HG02610 (cell line): ENCODE measurements at regions not wholly inside any gene's neighbourhood (a gene's known extent, or its start where the extent isn't known, plus 50 kb on each side); places are given as distances from the start of the nearest gene placed in this dataset.

Source experiments
- ATAC-seq: cut with Tn5 transposase; IDR thresholded peaks from one replicate; pipeline ENCODE4 v1.9.1; 2021; ENCODE audit warnings: mild to moderate bottlenecking, moderate library complexity; ENCODE audit not compliant: unreplicated experiment

DNA sequence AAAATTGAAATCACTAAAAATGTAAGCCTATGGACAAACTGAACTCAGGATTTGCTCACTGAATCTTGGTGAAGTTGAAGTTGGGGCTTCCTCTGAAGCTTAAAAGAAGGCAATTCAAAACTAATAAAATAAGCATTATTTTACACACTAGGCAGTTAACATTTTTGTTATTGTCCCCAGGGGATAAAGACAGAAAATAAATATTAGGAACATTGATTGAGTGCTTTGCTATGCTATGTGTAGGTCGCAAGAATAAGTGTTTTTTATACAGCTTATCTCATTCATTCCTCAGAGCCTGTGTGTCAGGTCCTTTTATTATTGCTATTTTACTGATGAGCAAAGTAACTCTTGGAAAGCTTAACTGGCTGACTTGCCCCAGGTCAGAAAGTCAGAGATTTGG, 82.2 kb downstream of the ZNF608 start:
- no peak for ATAC-seq

DNA sequence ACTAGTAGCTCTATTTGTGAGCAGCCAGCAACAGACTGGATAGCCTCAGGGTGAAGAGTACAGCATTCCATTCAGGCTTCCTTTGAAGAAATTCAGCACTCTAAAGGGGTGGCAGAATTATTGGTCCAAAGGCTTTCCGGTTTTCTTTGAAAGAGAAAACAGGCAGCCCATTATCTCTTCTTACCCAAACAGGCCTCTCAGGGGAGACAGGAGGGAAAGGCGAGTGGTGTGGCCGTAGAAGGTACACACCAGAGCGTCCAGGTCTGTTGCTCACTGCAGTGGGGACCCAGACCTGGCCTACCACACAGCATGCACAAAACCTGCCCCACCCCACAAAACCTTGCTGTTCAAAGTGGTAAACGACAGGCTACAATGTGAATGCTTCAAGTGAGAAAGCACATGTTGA, 83.3 kb downstream of the ZNF608 start:
- no peak for ATAC-seq

DNA sequence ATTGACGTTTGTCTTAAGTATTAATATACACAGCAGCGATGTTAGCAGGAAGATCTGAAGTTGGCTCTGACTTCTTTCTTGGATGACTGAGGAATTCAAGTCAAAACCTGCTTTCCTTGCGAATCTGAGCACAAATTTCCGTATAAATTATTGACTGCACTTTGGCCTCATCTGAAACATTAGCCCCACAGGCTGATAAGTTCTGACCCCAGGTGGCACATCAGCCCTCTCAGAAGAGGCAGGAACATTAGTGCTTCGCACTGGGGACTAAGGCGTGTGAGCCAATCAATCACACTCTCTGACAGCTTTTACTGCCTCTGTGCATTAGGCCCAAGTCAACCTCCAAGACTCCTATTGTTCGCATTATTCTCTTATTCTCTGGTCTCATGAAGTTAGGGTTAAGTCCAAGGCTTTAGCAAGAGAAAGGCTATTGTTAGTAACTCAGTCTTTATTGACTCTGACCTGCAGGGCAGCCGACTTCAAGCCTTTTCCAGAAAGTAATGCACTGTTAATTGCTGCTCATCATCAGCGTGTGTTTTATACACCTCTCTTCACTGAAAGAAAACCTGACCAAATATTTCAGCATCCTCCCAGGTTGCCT, 84.2 kb downstream of the ZNF608 start:
- ATAC-seq: no peak

GRCh38 chr5:124661317-124662141, 84.9 kb downstream of the ZNF608 start:
- ATAC-seq: no peak

DNA sequence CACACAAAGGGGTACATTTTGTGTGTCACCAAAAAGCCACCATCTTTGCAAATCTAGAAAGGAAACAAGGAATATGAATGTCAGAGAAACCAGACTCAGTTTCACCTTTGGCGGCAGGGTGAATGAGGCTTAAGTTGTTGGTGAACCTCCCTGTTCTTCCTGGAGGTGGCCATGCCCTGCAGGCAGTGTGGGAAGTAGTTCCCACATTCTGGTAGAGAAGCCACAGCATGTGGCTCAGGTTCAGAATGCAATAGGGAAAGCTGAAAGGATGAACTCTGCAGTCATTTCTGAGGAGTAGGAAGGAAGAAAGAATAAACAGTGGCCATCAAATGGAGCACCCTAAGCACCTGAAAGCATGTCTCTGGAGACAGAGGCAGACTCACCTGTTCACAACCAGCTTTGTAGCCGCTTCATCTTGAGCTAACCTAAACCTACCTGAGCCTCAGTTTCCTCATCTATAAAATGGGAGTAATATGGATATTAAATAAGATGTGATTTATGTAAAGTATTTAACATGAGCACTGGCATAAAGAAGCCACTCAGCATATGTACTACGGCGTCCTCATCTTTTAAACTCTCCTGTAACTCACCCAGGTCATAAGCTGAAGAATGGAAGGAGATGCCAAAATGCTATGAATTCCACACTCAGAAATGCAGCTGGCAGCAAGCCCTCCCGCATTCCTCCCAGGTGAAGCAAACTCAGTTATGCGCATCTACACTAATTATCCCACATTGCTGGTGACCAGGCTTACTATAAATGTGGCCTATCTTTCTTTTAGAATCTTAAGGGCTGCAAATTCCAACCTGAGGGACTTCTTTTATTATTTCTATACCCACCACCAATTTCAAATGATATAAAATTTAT, 86.0 kb downstream of the ZNF608 start:
- no peak for ATAC-seq

GRCh38 chr5:124659798-124660197, 86.6 kb downstream of the ZNF608 start:
- ATAC-seq: no peak

DNA sequence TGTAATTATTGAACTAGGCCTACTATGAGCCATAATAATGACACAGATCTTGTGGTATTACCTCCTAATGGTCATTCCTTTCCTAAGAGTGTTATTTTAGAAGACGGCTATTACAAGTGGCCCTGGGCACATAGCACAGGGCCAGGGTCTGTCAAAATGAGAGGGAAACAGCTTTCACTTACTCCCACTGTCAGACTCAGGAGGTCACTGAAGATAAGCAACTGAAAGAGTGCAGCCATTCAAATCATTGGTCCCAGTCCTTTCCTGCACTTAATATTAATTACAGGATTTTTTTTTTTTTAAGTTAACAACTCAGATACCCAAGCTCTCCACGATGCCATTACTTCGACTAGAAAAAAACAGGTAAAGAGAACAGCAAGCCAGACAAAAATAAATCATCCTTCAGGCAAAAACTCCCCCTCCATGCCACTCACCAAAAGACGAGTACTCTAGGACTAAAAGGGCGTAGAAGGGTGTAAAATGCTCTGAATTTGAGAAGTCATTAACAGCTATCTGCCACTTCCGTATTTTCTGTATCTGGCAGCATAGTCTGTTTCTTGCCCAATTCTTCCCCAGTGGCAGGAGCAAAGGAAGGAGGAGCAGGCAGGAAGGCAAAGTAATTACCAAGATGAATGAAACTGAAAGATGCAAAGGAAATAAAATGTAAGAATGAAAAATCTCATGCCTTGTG, 87.4 kb downstream of the ZNF608 start:
- no peak for ATAC-seq

DNA sequence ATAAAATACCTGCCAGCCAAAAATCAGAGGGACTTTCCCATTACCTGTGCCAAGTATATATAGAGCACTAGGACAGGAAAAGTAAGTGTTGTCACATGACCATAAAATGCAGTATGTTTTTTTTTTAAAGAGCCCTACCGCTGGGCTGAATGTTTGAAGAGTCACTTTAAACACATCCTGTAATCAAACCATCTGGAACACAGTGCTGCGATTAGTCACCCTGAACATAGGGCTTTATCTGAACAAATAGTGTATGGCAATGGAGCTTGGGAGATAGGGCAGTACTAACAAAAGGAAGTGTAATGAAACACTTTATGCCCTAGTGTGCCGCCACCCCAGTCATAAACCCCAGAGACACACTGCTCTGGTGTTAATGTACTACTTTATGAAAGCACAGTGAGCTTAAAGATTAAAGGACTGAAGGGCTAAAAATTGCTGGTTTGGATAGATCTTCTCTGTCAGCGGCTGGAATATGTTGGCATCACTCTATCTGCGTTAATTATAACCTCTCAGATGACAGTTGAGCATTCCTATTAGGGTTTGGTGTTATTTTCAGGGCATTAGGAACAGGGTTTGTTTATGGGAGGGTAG, 90.4 kb downstream of the ZNF608 start:
- ATAC-seq: no peak

DNA sequence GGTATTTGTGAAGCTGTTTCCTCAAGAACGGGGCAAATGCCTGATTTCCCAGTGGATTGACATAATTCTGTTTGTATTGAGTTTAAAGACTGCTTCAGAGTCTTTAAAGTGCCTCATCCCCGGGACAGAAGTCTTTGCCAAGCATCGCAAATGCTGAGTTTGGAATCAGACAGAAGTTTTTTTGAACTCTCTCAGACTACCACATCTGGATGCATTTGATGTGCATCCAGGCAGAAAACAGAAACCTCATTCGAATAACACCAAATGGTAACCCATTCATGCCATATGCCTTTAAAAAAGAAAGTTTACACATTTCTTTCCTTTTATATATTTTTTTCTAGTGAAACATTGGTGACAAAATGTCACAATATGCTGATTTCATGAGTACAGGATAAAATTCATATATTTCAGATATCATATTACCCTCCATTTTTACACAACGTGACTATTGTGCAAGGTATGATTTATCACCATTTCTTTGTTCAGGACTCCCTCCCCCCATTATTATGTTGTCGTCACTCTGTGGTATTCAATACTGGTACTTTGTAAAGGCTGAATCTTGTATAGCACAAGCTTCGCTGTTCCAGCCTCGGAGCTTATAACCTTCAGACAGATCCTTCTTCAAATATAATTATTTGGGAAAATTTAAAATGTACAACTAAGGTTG, 91.1 kb downstream of the ZNF608 start:
- ATAC-seq: no peak

DNA sequence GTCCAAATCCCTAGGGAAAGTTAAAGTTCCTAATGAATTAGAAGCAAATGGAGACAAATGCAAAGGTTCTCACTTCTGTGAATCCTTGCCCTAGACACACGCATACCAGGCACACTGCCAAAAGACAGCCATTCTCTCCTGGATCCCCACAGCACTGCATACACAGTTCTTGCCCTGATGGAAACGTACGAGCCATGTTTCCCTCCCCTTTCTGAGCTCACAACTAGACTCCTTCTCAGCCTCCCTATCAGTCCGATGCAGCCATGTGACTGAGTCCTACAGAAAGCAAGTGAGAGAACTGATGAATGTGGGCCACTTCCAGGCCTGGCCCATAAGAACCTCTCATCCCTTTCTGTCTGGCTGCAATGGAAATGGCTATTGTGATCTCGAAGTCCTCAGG, 92.0 kb downstream of the ZNF608 start:
- no peak for ATAC-seq

DNA sequence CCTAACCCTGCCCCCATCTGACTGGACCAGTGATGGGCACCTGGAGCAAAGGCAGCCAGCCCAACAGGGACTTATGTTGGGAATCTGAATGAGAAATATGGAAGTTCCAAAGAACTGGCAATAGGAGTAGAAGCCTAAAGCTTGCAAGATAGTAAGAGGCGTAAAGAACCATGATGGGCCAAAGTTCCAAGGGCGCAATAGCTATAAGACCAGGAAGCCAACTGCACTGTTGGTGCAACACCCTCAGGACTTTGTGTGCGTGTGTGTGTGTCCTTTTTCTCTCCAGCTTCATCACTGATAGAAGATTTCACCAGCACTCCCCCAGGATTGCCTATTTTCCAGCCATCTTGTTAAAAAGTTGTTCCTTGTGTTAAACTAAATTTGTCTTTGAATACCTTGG, 92.8 kb downstream of the ZNF608 start:
- ATAC-seq: no peak

DNA sequence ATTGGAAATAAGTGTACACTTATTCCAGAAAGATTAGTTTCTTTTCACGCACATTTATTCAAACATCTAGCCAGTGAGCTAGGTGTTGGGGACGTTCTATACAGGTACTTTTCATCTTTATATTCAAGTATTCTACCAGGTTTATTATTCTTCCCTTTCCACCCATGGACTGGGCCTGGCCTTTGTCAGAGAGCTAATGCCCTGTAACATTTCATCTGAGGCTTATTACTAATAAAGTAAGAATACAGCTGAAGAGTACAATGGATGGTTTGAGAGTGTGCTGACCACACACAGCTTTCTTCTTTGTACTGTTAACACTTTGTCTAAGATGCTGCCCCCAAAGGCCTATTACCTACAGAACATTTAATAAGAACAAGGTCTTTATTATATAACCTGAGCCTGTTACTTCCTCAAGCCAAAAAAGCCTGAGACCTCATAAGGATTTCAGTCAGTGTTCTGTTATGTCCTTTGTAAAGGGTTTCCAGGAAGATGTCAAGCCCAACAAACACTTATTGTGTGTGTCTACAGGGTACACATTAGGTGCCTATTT, 93.5 kb downstream of the ZNF608 start:
- ATAC-seq: no peak

DNA sequence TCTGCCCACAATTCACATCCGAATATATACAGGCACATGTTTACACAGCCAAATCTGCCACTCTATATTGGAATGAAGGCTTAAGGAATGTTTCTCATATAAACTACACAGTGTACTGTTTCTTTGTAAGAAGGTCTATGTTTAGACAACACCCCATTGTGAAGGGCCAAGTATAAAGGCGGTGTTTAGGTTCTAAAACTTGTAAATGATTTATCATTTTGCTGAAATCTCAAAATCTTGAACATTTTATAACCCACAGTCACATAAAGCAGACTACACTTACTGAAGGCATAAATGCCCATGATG, 94.0 kb downstream of the ZNF608 start:
- ATAC-seq: no peak

DNA sequence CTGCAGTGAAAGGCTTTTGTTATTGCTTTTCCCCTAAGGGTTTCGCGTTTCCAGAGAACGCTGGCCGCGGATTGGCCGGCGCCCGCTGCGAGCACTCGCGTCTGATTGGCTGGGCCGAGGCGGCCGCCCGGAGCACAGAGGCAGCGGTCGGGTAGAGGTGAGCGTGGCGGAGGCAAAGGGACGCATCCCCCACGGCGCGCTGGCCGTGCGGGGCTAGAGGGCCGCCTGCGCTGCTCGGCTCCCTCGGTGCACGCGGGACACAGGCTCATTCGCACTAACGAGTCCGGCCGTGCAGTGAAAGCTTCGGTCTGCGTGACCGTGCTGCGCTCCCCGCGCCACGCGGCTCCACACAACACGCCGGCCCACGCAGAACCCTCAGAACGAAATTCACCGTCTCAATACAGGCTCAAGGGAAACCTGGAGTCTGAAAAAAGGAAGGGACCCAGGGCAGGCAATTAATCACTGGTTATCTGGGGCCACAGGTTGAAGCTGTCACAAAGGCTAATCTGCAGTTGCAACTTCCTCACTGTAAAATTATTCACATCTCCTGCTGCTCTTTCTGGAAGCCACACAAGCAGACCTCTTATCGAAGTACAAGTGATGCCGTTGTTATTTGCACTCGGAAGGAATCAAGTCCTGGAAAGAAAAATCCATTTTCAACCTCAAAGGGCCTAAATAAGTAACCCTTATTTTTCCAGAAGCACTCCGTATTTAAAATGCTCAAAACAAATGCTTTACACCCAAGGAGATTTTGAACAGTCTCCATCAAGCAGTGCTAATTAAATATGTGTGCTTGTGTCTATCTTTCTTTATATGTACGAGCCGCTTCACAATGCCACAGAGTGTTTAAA, 94.6 kb downstream of the ZNF608 start:
- ATAC-seq: peak; percentile 34

- ATAC-seq: no peak
These were observed 95.3 kb downstream of the ZNF608 start for GRCh38 chr5:124650951-124651662.

- ATAC-seq: peak; percentile 57
These were observed 96.3 kb downstream of the ZNF608 start for GRCh38 chr5:124650147-124650561.

DNA sequence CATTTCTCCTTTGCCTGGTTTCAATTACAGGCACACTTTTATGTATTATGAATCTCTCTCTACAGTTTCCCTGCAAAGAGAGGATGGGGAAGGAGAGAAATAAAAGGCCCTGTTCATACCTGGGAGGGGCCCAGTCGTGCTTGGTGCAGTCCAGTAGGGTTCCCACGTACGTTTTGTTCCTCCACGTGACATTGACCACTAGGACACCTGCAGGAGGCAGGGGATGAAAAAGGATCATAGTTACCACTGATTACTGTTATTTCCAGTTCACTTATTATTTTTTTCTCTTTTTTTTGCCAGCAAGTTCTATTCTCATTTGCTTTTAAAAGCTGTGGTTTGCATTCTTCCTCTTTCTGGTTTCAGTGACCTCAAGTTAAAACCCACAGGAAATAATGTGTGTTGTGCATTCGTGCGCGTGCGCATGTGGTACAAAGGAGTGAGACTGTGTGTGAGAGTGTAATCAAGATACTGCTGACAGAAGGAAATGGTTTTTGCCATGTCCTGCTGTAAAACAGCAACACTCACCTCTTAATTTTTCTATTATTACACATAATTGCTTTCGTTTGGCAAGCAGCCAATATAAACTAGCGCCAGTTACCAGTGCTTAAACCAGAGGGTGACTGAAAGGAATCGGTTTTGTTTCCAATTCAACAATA, 96.8 kb downstream of the ZNF608 start:
- peak; percentile 77 for ATAC-seq

DNA sequence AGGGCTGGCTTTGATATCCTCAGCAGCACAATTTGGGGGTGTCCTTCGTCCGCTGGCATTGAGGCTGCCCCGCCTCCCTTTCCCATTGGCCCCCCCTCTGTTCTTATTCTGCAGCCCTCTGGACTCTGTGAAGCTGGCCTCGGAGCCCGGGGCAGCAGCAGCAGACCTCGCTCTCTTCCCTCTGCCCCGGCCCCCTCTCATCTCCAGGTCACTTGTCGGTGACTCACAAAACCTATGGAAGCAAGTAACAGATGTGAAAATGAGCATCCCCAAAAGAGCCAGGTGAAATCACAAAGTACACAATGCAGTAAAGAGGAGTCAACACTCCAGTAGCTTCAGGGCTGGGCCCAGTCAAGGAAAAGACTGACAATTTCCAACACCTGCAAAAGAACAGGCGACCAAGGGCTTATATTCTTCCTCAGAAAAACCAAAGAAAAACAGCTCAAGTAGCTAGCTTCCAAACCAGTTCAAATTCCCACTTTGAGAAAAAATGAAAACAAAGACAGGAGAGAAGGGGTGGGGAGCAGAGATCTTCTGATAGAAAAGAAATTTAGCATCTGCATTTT, 97.5 kb downstream of the ZNF608 start:
- ATAC-seq: no peak
